ENCODE measurements at regions not wholly inside any gene's neighbourhood (a gene's known extent, or its start where the extent isn't known, plus 50 kb on each side); places are given as distances from the start of the nearest gene placed in this dataset.

DNA sequence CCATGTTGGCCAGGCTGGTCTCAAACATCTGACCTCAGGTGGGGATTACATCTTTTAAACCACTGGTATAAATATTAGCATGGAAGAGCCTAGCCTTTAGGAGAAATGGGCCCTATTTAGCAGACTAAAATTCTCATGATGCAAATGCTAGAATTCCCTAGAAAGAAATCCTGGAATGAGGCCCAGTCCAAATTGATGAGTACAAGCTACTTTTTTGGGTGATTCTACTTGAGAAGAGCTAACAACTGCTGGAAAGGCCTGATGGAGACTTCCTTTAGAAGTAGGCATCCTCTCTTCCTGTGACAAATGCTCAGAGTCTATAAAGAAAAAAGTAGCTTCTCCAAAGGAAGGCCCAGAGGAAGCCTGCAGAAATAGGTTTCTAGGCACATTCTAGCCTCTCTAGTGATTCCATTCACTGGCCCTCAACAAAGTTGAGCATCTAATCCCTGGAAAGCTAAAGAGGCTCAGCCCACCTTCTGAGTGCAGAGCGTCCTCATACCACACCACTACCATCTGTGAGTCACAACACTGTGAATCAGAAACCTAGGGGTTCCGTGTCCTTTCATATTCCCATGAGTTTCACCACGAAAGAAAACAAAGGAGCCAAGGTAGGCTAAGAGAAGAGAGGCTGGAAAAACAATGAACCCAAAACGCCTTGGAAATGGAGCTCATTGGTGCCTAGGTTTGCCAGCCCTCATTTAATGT, 183.1 kb downstream of the C1D start:
- TF ChIP-seq, protein P1, sequence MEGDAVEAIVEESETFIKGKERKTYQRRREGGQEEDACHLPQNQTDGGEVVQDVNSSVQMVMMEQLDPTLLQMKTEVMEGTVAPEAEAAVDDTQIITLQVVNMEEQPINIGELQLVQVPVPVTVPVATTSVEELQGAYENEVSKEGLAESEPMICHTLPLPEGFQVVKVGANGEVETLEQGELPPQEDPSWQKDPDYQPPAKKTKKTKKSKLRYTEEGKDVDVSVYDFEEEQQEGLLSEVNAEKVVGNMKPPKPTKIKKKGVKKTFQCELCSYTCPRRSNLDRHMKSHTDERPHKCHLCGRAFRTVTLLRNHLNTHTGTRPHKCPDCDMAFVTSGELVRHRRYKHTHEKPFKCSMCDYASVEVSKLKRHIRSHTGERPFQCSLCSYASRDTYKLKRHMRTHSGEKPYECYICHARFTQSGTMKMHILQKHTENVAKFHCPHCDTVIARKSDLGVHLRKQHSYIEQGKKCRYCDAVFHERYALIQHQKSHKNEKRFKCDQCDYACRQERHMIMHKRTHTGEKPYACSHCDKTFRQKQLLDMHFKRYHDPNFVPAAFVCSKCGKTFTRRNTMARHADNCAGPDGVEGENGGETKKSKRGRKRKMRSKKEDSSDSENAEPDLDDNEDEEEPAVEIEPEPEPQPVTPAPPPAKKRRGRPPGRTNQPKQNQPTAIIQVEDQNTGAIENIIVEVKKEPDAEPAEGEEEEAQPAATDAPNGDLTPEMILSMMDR (conservative IDR thresholded peaks at IDR 0.05 in 1 of 2, IDR thresholded peaks at IDR 0.05 in 1 of 2; ENCODE audit: extremely low read depth in 1 of 2, insufficient read depth in 1 of 2, low read depth in 1 of 2, low read length in 2 of 2), result no peak
- no peak for TF ChIP-seq EZH2 (IDR thresholded peaks at IDR 0.05; ENCODE audit: borderline replicate concordance, low read length)
